WI38 (cell line): ENCODE measurements at regions not wholly inside any gene's neighbourhood (a gene's known extent, or its start where the extent isn't known, plus 50 kb on each side); places are given as distances from the start of the nearest gene placed in this dataset.

Experiments
- H3K4me3 ChIP-seq: 2 replicates; pipeline ENCODE4 v1.5.1; 2011; ENCODE audit warnings: low read depth, mild to moderate bottlenecking, control low read depth, low read length
- CTCF ChIP-seq: IDR thresholded peaks from 2 replicates; pipeline ENCODE4 v1.5.1; 2012; ENCODE audit warnings: low read depth, mild to moderate bottlenecking, control low read depth, low read length

- TF ChIP-seq CTCF: no peak
- H3K4me3 ChIP-seq: no peak overlapping the region
Observed at GRCh38 chr15:81959196-81959595, 86.6 kb downstream of the MEX3B start.

- no peak for TF ChIP-seq CTCF
- H3K4me3 ChIP-seq: no peak overlapping the region
Observed at GRCh38 chr15:81957698-81958097, 88.1 kb downstream of the MEX3B start.

GRCh38 chr15:81955382-81956062 is 90.3 kb downstream of the MEX3B start:
- no peak overlapping the region for H3K4me3 ChIP-seq
- no peak for TF ChIP-seq CTCF

GRCh38 chr15:81954158-81954783 is 91.5 kb downstream of the MEX3B start:
- no peak overlapping the region for H3K4me3 ChIP-seq
- TF ChIP-seq CTCF: no peak

GRCh38 chr15:81950841-81951414 is 94.9 kb downstream of the MEX3B start:
- H3K4me3 ChIP-seq: no peak overlapping the region
- no peak for TF ChIP-seq CTCF

- TF ChIP-seq CTCF: no peak
Observed at GRCh38 chr15:81948751-81949150, 97.1 kb downstream of the MEX3B start.

GRCh38 chr15:81948222-81948621 is 97.6 kb downstream of the MEX3B start:
- H3K4me3 ChIP-seq: no peak overlapping the region
- no peak for TF ChIP-seq CTCF

More at GRCh38 chr15:81948751-81949150, 97.1 kb downstream of the MEX3B start:
- no peak overlapping the region for H3K4me3 ChIP-seq
